Nephron progenitor cell (in vitro differentiated cells): ENCODE measurements at regions not wholly inside any gene's neighbourhood (a gene's known extent, or its start where the extent isn't known, plus 50 kb on each side); places are given as distances from the start of the nearest gene placed in this dataset.

Experiments
- DNase-seq: peaks from one replicate; pipeline ENCODE4 v3.0.0; 2021
- H3K27ac Mint-ChIP-seq: 2 replicates; pipeline ENCODE4 v1.8.0; 2021; ENCODE audit warnings: mild to moderate bottlenecking, moderate library complexity, mixed read lengths
- H3K27me3 Mint-ChIP-seq: 2 replicates; pipeline ENCODE4 v1.8.0; 2021; ENCODE audit warnings: mild to moderate bottlenecking, low read depth, mixed read lengths; ENCODE audit not compliant: poor library complexity
- H3K36me3 Mint-ChIP-seq: 2 replicates; pipeline ENCODE4 v1.8.0; 2021; ENCODE audit warnings: low read depth, mixed read lengths
- H3K4me1 Mint-ChIP-seq: 2 replicates; pipeline ENCODE4 v1.8.0; 2021; ENCODE audit warnings: mixed read lengths
- H3K4me3 Mint-ChIP-seq: 2 replicates; pipeline ENCODE4 v1.8.0; 2021; ENCODE audit warnings: mild to moderate bottlenecking, moderate library complexity, mixed read lengths
- H3K9me3 Mint-ChIP-seq: 2 replicates; pipeline ENCODE4 v1.8.0; 2021; ENCODE audit warnings: mild to moderate bottlenecking, moderate library complexity, mixed read lengths
- CTCF ChIP-seq: fragments of 200-600 bp; sonication (generic); IDR thresholded peaks from 2 replicates; pipeline ENCODE4 v1.5.0; 2021; ENCODE audit warnings: antibody characterized with exemption

GRCh38 chr13:80215368-80215767 lies 125.6 kb downstream of the SPRY2 start:
- H3K27me3 Mint-ChIP-seq = no peaks in the 10 kb centered on the region
- DNase-seq = no peak
- peaks cover 20% of the 10 kb centered on the region for H3K4me1 Mint-ChIP-seq
- no peak overlapping the region for H3K4me3 Mint-ChIP-seq
- H3K9me3 Mint-ChIP-seq = peaks cover 4% of the 10 kb centered on the region
- TF ChIP-seq CTCF = no peak
- no peak overlapping the region for H3K27ac Mint-ChIP-seq
- no peaks in the 10 kb centered on the region for H3K36me3 Mint-ChIP-seq

GRCh38 chr13:80214521-80214991 lies 126.4 kb downstream of the SPRY2 start:
- no peaks in the 10 kb centered on the region for H3K36me3 Mint-ChIP-seq
- peaks cover 27% of the 10 kb centered on the region for H3K4me1 Mint-ChIP-seq
- no peak for TF ChIP-seq CTCF
- no peaks in the 10 kb centered on the region for H3K27me3 Mint-ChIP-seq
- DNase-seq = no peak
- peaks cover 4% of the 10 kb centered on the region for H3K9me3 Mint-ChIP-seq
- H3K27ac Mint-ChIP-seq = peak overlapping the region; percentile 68
- H3K4me3 Mint-ChIP-seq = no peak overlapping the region

- H3K9me3 Mint-ChIP-seq = no peaks in the 10 kb centered on the region
- no peak overlapping the region for H3K4me3 Mint-ChIP-seq
These were observed 126.9 kb downstream of the SPRY2 start for GRCh38 chr13:80214050-80214449.

GRCh38 chr13:80213201-80213600 lies 127.7 kb downstream of the SPRY2 start:
- peaks cover 29% of the 10 kb centered on the region for H3K4me1 Mint-ChIP-seq
- no peak overlapping the region for H3K27ac Mint-ChIP-seq
- no peaks in the 10 kb centered on the region for H3K9me3 Mint-ChIP-seq
- no peaks in the 10 kb centered on the region for H3K27me3 Mint-ChIP-seq
- no peaks in the 10 kb centered on the region for H3K36me3 Mint-ChIP-seq
- TF ChIP-seq CTCF = no peak
- H3K4me3 Mint-ChIP-seq = no peak overlapping the region
- DNase-seq = no peak

More at GRCh38 chr13:80214050-80214449, 126.9 kb downstream of the SPRY2 start:
- Mint-ChIP-seq H3K27me3 (no peaks in the 10 kb centered on the region), H3K4me1 (peaks cover 29% of the 10 kb centered on the region), H3K27ac (peak overlapping the region; percentile 68), H3K36me3 (no peaks in the 10 kb centered on the region)
- TF ChIP-seq CTCF = no peak
- DNase-seq = no peak

- Mint-ChIP-seq H3K4me1 (peaks cover 22% of the 10 kb centered on the region), H3K27me3 (no peaks in the 10 kb centered on the region), H3K36me3 (no peaks in the 10 kb centered on the region), H3K9me3 (peaks cover 3% of the 10 kb centered on the region), H3K4me3 (no peak overlapping the region), H3K27ac (peak overlapping the region; percentile 8)
- no peak for DNase-seq
- no peak for TF ChIP-seq CTCF
These were observed 129.4 kb downstream of the SPRY2 start for GRCh38 chr13:80211566-80211965.

- Mint-ChIP-seq H3K36me3 (peaks cover 8% of the 10 kb centered on the region), H3K4me3 (no peak overlapping the region), H3K27ac (no peak overlapping the region), H3K4me1 (peaks cover 8% of the 10 kb centered on the region), H3K27me3 (no peaks in the 10 kb centered on the region), H3K9me3 (peaks cover 16% of the 10 kb centered on the region)
- no peak for TF ChIP-seq CTCF
- DNase-seq = no peak
These were observed 136.3 kb downstream of the SPRY2 start for GRCh38 chr13:80204642-80205041.
